ENCODE measurements at regions not wholly inside any gene's neighbourhood (a gene's known extent, or its start where the extent isn't known, plus 50 kb on each side); places are given as distances from the start of the nearest gene placed in this dataset.

- no peak for TF ChIP-seq CTCF (IDR thresholded peaks at IDR 0.05)
- TF ChIP-seq POLR2A (IDR thresholded peaks at IDR 0.05) = no peak
Measured at GRCh38 chr2:82230406-82230805, 1925.9 kb upstream of the LRRTM1 start.
